SK-N-MC (cell line): ENCODE measurements at regions not wholly inside any gene's neighbourhood (a gene's known extent, or its start where the extent isn't known, plus 50 kb on each side); places are given as distances from the start of the nearest gene placed in this dataset.

Experiments used
- EZH2 ChIP-seq: fragments of 200-600 bp; sonication (generic); IDR thresholded peaks from one replicate; pipeline ENCODE4 v1.6.1; 2017; ENCODE audit warnings: antibody characterized with exemption
- FOXP2 ChIP-seq: optimal IDR thresholded peaks from 2 replicates; pipeline ENCODE3; 2011; ENCODE audit warnings: mild to moderate bottlenecking, moderate library complexity; ENCODE audit not compliant: insufficient read depth; ENCODE audit errors: extremely low read length, control extremely low read depth
- POLR2AphosphoS5 ChIP-seq: IDR thresholded peaks from 2 replicates; pipeline ENCODE4 v1.6.1; 2012; ENCODE audit warnings: mild to moderate bottlenecking, low read depth, low read length, borderline replicate concordance

DNA sequence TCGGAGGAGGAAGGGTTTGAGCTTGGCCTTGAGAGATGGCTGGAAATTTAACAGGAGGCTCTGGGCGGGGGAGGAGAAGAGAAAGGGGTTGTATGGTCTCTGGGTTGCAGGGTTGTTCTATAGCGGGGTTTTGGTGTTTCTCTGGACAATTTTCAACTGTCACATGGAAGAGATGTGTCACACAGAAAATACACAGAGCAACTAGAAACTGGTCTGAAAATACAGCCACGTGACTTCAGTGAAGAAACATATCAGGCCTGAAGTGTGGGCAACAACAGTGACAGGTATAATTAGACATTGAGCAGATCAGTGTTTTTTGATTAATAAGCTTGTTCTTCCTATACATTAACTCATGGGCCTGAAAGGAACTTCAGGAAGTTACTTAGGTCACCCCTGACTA is 205.3 kb upstream of the HMGA2 start:
- no peak for TF ChIP-seq EZH2
- TF ChIP-seq POLR2AphosphoS5, result no peak
- TF ChIP-seq FOXP2, result no peak
